HG03066 (cell line): ENCODE measurements at regions not wholly inside any gene's neighbourhood (a gene's known extent, or its start where the extent isn't known, plus 50 kb on each side); places are given as distances from the start of the nearest gene placed in this dataset.
"Not testable (repeated sequence)": the region's sequence is repeated elsewhere in the genome, so short reads cannot be mapped to it uniquely, and the experiment has no call there.

ENCODE experiments used
- ATAC-seq: cut with Tn5 transposase; IDR thresholded peaks from one replicate; pipeline ENCODE4 v1.9.1; 2021; ENCODE audit warnings: low read depth; ENCODE audit not compliant: unreplicated experiment

GRCh38 chr15:58322253-58322652, 109.5 kb upstream of the LIPC start:
- ATAC-seq: no peak

- not testable (repeated sequence) for ATAC-seq
Observed at GRCh38 chr15:58323321-58323720, 108.5 kb upstream of the LIPC start.

- no peak for ATAC-seq
Observed at GRCh38 chr15:58324533-58324932, 107.3 kb upstream of the LIPC start.

GRCh38 chr15:58327958-58328357, 103.8 kb upstream of the LIPC start:
- ATAC-seq: no peak

GRCh38 chr15:58329211-58329610, 102.6 kb upstream of the LIPC start:
- ATAC-seq: no peak

GRCh38 chr15:58329781-58330671, 101.8 kb upstream of the LIPC start:
- no peak for ATAC-seq

- no peak for ATAC-seq
Observed at GRCh38 chr15:58330741-58331559, 100.8 kb upstream of the LIPC start.

GRCh38 chr15:58331560-58331912, 100.3 kb upstream of the LIPC start:
- ATAC-seq: no peak

- ATAC-seq: peak; percentile 91
Observed at GRCh38 chr15:58331913-58332675, 99.7 kb upstream of the LIPC start.

- ATAC-seq: no peak
Observed at GRCh38 chr15:58332676-58333400, 99.0 kb upstream of the LIPC start.

- no peak for ATAC-seq
Observed at GRCh38 chr15:58334803-58335202, 97.0 kb upstream of the LIPC start.

- no peak for ATAC-seq
Observed at GRCh38 chr15:58336161-58336560, 95.6 kb upstream of the LIPC start.

- no peak for ATAC-seq
Observed at GRCh38 chr15:58340176-58340575, 91.6 kb upstream of the LIPC start.

- no peak for ATAC-seq
Observed at GRCh38 chr15:58342508-58342907, 89.3 kb upstream of the LIPC start.

- ATAC-seq: no peak
Observed at GRCh38 chr15:58344213-58345070, 87.3 kb upstream of the LIPC start.

- no peak for ATAC-seq
Observed at GRCh38 chr15:58346361-58346760, 85.4 kb upstream of the LIPC start.

GRCh38 chr15:58348095-58348812, 83.5 kb upstream of the LIPC start:
- no peak for ATAC-seq

- ATAC-seq: no peak
Observed at GRCh38 chr15:58352026-58352929, 79.5 kb upstream of the LIPC start.
